HG03520 (cell line): ENCODE measurements at regions not wholly inside any gene's neighbourhood (a gene's known extent, or its start where the extent isn't known, plus 50 kb on each side); places are given as distances from the start of the nearest gene placed in this dataset.
"Not testable (repeated sequence)": the region's sequence is repeated elsewhere in the genome, so short reads cannot be mapped to it uniquely, and the experiment has no call there.

Source experiments
- ATAC-seq: cut with Tn5 transposase; IDR thresholded peaks from one replicate; pipeline ENCODE4 v1.9.1; 2021; ENCODE audit warnings: mild to moderate bottlenecking, moderate library complexity; ENCODE audit not compliant: unreplicated experiment

GRCh38 chr14:42556551-42556950 is 949.9 kb downstream of the LRFN5 start:
- ATAC-seq: no peak

DNA sequence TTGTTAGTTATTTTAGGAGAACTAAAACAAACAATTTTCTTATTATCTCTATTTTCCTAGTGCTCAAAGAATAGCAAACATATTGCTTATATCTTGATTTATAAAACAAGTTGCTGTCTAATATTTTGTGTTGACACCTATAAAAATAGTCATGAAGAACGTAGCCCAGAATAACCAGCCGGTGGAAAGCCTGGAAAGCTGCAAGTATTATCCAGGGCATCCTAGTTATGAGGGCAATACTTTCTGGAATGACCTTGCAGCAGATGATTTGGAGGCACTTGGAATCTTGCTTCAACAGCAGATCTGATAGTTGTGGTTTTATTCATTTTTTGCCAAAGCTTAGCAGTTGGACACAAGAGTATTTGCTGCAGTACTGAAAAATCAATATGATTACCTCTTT is 948.7 kb downstream of the LRFN5 start:
- ATAC-seq: no peak

- ATAC-seq: no peak
Measured at GRCh38 chr14:42554091-42554490, 947.4 kb downstream of the LRFN5 start.

GRCh38 chr14:42550310-42550709 is 943.6 kb downstream of the LRFN5 start:
- ATAC-seq: no peak

- ATAC-seq: no peak
Measured at GRCh38 chr14:42548349-42548748, 941.7 kb downstream of the LRFN5 start.

GRCh38 chr14:42545636-42546035 is 939.0 kb downstream of the LRFN5 start:
- no peak for ATAC-seq

DNA sequence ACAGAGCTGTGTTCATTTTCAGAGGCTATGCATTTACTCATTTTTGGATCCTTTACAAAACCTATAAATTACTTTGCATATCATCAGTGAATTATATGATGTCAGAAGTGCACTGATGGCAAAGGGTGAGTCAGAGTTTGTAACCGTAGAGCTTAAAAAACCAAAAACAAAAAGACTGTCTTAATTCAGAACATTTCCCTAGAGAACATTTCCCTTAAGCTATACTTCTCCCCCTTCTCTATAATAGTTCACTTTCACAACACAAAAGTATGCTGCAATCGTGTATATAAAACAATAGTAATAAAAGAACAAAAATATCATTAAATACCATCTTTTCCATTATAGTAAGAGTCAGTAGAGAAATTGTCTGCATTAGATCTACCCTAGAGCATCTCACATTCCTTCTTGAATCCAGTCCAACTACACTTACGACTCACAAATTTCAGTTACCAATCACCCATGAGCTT is 934.9 kb downstream of the LRFN5 start:
- no peak for ATAC-seq

DNA sequence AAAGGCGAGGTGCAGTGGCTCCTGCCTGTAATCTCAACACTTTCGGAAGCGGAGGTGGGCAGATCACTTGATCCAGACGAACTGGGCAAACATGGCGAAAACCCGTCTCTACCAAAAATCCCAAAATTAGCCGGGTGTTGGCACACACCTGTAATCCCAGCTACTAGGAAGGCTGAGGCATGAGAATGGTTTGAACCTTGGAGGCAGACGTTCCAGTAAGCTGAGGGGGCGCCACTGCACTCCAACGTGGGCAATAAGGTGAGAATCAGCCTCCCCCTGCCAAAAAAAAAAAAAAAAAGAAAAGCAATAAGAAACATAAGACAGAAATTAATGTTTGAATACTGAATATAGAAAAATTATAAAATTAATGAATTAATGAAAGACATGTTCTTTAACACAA is 928.7 kb downstream of the LRFN5 start:
- ATAC-seq: no peak

DNA sequence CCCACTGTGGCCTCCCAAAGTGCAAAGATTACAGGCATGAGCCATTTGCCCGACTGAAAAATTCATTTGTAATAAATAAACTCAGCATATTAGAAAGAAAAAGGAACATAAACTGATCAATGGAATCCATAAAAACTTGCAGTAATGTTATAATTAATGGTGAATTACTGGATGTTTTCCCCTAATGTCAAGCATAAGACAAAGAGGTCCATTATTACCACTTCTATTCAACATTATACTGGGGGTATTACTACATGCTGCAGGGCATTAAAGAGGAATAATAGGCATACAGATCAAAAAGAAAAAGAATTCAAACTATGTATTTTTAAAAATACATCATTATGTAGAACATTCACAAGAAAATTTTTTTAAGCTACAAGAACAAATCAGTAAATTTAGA is 926.8 kb downstream of the LRFN5 start:
- ATAC-seq: no peak

DNA sequence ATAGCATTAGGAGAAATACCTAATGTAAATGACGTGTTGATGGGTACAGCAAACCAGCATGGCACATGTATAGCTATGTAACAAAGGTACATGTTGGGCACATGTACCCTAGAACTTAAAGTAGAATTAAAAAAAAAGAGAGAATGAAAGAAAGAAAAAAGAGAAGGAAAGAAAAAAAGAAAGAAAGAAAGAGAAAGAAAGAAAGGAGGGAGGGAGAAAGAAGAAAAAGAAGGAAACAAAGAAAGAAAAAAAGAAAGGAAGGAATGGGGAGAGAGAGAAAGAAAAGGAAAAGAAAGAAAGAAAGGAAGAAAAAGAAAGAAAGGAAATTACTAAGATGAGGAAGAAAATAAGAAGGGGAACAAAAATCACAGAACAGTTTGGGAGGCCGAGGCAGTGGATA is 925.5 kb downstream of the LRFN5 start:
- no peak for ATAC-seq

DNA sequence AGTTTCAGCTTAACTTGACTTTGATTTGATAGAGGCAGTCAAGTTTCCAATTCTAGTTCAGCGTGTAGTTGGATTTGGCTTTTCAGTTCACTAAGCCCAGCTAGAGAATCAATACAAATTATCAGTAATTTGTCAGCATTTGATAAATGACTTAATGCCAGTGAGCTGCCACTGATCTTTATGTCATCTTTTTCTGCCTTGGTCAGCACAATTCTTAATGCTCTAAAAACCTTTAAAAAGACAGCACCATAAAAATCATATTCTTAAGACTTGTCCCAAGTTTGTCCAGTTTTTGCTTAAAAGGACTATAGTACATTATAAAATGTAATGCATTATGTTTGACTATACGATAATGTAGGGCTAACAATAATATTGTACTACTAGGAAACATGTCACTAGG is 920.5 kb downstream of the LRFN5 start:
- no peak for ATAC-seq

- ATAC-seq: peak; percentile 96
Measured at GRCh38 chr14:42523666-42524065, 917.0 kb downstream of the LRFN5 start.

GRCh38 chr14:42517806-42518500 is 911.3 kb downstream of the LRFN5 start:
- ATAC-seq: no peak

- no peak for ATAC-seq
Measured at GRCh38 chr14:42513837-42514236, 907.2 kb downstream of the LRFN5 start.

DNA sequence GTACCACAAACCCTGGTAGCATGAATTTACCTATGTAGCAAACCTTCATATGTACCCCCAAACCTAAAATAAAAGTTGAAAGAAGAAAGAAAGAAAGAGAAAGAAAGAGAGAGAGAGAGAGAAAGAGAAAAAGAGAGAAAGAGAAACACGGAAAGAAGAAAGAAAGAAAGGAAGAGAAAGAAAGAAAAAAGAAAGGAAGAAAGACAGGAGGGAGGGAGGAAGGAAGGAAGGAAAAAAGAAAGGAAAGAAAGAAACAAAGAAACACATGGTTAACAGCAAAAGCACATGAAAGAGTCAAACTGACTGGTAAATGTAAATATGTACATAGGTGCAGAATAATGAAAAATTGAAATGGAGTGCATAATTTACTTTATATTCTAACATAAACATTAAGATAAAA is 903.4 kb downstream of the LRFN5 start:
- no peak for ATAC-seq

GRCh38 chr14:42508209-42508946 is 901.7 kb downstream of the LRFN5 start:
- no peak for ATAC-seq

DNA sequence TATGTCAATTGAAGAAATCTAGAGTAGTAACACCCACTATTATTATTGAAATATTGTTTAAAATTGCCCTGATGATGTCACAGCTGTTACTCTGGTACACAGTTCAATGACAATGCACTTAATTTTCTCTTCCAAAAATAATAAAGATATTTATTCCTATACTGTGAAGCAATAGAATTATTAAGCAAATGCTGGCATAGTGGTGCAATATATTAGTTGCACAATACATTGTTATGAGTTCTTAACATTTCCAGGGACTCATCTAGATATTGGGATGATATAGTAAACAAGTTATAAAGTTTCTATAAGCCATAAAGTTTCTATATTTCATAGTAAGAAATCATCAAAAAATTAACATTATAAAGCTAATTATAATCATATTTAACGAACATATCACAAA is 897.8 kb downstream of the LRFN5 start:
- no peak for ATAC-seq

- no peak for ATAC-seq
Measured at GRCh38 chr14:42499137-42499536, 892.5 kb downstream of the LRFN5 start.

- ATAC-seq: no peak
Measured at GRCh38 chr14:42490536-42490935, 883.9 kb downstream of the LRFN5 start.

GRCh38 chr14:42488965-42489364 is 882.3 kb downstream of the LRFN5 start:
- no peak for ATAC-seq

- not testable (repeated sequence) for ATAC-seq
Measured at GRCh38 chr14:42482345-42482971, 875.8 kb downstream of the LRFN5 start.

DNA sequence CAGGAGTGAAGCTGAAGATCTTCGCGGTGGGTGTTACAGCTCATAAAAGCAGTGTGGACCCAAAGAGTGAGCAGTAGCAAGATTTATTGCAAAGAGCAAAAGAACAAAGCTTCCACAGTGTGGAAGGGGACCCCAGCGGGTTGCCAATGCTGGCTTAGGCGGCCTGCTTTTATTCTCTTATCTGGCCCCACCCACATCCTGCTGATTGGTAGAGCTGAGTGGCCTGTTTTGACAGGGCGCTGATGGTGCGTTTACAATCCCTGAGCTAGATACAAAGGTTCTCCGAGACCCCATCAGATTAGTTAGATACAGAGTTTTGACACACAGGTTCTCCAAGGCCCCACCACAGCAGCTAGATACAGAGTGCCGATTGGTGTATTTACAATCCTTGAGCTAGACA is 875.0 kb downstream of the LRFN5 start:
- ATAC-seq: not testable (repeated sequence)
